NCI-H510A treated with DMSO at 0.1 percent for 48 hours (cell line): ENCODE measurements at regions not wholly inside any gene's neighbourhood (a gene's known extent, or its start where the extent isn't known, plus 50 kb on each side); places are given as distances from the start of the nearest gene placed in this dataset.

Experiments used
- DNase-seq: peaks from one replicate; lab custom pipeline; 2025; lab: John Stamatoyannopoulos, UW

DNA sequence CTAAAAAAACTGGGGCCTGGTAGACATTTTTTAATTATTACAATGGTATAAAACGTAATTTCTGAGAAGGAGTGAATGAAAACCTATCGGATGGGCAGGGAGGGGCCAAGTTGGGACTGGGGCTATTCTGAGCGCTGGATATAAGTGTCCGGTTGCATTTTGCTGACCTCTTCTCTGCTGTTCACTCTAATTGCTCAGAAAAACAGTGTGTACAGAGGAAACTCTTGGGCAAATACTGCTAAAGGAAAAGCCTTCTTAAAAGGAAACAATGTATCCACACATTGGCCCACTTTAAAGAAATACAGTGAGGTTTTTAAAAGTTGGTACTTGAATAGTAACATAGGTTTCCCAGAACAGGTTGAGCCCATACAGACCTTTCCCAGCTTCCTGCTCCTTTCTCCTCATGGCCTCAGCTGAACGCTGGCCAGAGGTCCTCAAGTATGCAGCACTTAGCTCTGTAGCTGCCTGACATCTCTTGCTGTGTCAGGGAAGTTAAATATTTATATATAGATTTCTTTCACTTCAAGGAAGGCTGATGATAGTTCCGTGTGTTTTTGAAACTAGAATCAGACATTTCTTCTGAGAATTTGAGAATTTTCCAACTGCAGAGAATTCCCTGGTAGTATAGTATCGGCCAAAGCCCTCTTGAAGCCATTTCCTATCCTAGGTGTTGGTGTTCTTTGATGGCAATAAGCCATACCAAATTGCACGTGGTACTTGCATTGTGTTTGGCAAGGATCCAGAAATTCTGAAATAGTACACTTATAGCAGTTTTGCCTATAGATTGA, 97.1 kb upstream of the SLC4A4 start:
- peak; percentile 79 for DNase-seq

DNA sequence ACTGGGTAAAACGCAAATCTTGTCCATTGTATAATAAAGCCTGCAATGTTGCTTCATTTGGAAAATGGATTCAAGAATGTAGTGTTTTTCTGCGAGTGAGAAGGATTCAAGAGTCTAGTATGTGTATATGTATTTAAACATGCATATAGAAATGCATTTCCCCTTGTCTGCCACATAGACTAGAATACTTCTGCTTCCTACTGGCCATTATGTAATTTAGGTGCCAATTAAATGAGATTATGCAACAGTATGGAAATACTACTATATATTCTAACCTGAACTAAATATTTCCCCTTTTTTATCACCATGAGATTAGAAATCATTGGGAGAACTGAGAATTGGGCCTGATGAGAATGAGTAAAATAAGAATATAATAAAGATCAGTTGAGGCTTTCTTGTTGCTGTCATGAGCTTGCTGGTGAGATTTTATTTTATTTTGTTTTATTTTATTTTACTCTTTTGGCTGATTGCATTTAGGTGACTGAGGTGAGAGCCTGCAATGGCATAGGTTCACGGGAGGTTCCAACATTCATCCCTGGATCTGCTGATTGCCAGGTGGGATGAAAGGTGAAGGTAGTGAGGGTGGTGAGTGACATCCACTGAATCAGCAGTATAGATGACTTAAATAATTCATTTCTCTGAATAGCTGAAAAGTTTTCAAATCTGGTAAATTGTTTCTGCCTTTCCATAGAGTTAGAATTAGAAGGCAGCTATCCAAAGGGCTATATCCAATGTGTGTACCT, 95.6 kb upstream of the SLC4A4 start:
- no peak for DNase-seq

DNA sequence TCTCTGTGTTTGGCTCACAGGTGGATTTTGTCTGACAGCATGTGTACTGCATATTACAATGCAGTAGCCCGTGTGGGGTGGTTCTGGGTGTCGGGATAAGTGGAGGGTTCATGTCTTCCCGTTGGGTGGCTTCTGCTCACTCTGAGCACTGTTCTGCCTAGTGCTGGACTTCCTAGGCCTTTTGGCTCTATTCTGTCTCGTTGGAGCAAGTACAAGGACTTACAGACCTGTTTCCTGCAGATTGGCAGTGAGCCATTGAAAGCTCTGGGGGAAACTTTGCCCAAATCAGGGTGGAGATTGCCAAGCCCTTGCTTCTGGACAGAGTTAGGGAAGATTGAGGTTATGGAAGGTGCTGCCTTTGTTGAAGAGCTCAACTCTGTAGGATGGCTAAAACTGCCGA, 91.1 kb upstream of the SLC4A4 start:
- no peak for DNase-seq

DNA sequence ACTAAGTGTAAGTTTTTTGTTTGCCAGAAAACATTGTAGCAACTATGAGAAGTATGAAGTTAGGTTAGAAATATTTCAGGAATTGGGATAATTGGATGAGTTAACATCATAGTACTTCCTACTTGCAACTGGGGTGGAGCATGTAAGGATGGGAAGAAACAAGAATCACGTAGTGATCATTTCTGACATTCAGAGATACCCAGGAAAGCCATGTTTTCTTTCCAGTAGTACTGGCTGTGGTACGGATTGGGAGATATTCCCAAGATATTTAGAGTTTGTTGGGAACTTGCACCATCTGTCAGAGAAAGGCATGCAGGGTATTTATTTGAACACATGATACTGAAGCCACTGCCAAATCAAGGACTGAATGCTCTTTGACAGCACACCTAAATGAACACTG, 87.6 kb upstream of the SLC4A4 start:
- DNase-seq = no peak

DNA sequence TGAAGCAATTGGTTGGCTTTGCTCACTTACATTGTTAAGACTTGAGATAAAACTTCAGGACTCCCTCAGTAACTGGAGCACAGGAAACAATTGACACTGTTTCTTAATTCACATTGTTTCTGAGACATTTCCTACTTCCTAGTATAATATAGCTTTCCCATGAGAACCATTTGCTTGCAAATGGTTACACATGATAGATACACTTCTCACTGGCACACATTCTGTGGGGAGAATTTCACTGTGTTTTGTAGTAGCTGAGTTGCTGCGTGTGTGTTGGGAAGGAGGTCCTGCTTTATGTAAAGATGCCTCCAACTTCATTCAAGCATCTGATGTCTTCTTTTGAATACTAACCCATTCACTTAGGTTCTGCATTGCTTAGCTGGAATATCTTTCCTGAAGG, 85.3 kb upstream of the SLC4A4 start:
- no peak for DNase-seq

DNA sequence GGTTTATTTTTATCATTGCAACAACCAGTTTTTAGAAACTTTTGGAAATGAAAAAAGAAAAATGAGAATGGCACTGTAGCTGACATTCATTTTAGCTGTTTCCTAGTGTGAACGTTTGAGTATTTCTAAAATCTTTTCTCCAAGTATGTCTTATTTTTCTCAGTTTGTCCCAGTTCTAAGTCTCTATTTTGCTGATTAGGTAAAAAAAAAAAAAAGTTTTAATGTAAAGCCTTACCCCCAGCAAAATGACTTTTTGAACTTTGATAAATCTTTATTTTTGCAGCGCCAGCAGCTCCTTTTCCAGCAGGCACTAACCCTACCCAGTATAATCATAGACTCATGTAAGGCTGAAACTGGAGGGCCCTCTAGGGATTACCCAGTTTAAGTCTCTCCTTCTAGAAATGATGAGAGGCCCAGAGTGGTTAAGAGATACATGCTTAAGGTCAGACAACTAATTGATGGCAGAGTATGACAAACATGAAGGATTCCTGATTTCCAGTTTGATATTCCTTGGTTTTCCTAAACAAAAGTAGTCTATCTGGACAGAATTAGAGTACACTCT, 84.3 kb upstream of the SLC4A4 start:
- DNase-seq = no peak

DNA sequence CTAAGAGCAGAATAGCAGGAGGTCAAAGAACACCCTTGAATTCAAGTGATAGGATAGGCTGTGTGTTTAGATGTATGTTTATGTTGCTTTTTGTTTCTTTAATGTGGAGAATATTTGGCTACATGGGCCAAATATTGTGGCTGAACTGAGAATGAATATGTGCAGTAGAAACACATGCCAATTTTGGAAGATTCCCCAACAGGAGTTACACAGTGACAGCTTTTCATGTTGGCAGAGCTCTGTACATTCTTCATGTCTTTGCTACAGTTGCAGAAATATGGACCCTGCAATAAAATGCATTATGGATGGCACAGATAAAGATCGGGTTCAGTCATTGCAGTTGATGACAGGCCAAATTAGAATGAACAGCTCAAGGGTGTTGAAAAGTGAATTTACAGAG, 82.8 kb upstream of the SLC4A4 start:
- DNase-seq = no peak

DNA sequence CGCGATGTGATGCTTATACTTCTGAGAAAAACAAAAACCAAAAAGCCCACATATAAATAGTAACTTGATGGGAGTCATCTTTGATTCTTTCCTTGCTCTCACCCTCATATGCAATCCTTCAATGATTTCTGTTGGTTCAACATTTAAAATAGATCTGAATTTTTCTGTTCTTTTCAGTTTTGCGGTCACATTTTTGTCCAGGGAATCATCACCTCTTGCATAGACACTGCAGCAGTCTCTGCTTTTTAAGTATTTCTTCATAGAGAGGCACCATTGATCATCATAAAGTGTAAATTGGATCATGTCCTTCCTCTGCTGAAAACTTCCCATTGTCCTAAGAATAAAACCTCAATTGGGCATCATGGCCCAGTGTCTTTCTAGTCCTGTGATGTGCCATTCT, 81.1 kb upstream of the SLC4A4 start:
- DNase-seq = no peak

DNA sequence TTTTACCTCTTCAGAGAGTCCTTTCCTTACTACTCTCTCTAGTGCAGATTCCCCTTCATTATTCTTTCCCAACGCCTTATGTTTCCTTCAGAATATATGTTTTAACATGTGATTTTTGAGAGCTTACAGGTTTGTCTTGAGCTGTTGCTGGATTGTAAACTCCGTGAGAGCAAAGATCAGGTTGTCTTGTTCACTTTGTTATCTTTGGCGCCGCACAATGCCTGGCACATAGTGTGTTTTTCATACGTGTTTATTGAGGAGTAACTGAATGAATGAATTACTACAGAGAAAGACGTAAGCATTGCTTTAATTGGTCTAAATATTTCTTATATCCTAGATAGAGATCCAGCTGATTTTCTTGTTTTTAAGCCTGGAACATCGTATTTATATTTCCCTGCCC, 80.5 kb upstream of the SLC4A4 start:
- no peak for DNase-seq

DNA sequence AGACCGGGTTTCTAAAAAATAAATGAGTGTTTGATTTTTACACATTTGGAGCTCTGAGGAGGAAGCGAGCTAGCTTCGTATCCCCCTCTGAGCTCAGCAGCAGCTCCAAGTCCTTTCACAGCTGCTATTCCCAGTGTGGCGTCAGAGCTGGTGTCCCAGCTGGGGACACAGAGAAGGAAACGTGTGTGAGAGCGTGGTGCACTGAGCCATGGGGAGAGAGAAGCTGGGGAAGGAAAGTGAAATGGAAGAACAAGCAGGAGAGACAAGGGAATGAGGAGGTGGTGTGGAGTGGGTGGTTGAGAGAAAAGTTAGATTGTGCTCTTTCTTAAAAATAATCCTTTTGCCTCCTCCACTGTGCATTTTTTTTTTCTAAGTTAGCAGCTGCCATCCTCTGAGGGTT, 79.5 kb upstream of the SLC4A4 start:
- no peak for DNase-seq

DNA sequence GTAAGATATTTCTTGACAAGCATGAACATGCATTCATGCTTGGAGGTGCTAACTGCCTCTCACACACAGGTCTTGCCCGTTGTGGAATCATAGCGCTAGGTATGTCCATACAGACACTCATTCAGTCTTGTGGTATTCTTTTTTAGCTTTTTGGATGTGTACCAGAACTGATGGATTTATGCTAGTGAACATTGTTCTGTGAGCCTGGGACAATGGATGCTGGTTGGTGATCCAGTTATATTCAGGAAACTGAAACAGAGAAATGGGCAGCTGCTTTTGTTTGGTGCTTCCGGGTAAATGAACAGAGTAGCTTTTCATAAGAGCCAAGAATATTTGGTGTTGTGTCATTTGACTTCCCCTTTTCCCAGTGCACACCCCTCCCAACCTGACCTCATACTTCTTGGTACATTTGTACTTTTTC, 78.9 kb upstream of the SLC4A4 start:
- no peak for DNase-seq

DNA sequence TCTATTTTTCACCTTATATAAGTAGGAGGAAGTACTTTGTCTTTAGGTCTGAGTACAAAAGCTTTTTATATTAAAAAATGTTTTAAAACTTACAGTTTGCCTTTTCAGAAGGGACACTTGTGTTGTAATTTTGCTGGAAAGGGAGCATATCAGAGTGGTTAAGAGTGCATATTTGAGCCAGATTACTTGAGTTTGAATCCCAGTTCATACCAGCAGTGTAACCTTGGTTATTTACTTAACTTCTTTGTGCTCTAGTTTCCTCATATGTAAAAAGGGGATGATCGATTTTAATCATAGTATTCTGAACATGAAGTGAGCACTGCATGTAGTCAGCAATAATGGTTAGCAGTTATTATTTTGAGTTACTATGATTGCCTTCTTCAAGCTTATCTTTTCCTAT, 78.3 kb upstream of the SLC4A4 start:
- DNase-seq = no peak

DNA sequence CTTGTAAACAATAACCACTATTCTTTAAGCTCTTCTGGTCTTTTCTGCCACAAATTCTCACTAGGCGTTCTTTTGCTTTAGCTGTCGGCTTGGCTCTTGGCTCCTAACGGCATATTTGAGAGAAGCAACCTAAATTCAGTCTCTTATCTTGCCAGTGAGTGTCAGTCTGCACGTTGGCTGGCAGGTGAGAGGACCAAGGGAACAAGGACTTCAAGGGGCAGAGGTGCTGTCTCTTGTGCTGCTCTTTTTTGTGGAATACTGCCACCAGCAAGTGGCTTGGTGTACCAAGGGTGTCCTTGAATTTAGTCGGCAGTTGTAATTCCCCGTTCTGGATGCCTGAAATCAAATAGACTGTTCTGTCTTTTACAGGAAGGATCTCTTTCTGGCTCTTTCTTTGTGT, 77.8 kb upstream of the SLC4A4 start:
- no peak for DNase-seq

DNA sequence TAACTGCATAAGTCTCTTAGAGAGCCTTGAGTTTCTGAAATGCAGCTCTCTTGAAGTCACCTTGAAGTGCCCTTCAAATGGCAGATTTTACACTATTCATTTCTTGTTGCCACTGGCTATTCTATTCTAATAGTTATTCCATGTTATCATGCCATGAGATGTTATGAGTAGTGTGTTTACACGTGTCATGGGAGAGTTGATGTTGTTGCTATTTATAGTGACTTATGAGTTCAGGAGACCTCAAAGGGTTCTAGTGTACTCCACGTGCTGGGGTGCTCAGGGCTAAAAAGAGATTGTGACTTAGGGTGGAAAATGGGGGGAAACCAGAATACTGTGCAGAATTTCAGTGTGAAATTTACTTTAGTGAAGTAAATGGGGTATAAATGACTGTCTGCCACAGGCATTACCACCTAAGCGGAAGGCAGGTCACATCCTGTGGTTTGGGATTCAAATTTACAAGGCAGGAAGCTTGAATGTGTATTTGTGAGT, 77.1 kb upstream of the SLC4A4 start:
- no peak for DNase-seq

DNA sequence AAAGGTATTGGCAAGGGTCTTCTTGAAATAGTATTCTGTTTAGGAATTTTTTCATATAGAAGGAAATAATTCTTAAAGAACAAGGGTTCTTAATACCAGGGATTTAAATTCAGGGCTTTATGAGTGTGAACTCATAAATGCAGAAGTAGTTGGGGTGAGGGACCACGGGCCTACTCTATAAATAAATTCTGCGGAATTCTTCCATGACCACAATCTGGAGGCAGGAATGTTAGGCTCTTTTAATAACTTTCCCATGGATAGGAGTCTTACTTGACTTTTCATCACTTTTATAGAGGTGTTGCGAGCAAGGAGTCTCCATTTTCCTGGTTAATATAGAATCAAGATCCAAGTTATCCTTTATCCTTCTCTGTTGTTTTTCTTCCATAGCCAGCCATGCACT, 76.7 kb upstream of the SLC4A4 start:
- DNase-seq = no peak

DNA sequence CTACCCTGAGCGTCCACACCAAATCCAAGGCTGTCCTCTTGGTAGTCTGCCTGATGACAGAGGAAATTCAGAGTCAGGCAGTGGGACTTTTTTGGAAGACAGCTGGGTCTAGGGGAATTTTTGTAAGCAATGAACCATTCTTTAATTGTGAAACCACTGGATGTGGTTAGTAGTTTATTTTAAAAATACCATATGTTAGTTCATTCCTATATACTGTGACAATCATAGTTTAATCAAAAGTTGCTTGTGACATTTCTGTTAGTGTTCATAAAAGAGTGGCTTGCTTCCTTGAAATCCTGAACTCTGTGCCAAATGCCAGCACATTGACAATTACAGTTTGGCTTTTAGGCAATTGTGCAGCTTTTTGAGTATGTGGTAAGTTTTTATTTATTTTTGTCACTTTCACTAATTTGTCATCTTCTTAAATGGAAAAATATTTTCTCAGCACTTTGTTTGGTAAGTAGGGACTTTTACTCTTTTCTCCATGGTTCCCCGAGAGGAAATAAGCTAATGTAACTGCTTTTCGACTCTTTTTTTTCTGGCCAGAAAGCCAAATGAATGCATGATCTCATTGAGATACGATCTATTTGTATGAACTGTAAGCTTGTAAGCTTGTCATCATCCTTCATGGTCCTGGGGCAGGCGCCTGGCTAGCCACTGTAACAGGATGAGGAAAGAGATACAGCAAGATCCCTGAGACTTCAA, 72.6 kb upstream of the SLC4A4 start:
- no peak for DNase-seq

DNA sequence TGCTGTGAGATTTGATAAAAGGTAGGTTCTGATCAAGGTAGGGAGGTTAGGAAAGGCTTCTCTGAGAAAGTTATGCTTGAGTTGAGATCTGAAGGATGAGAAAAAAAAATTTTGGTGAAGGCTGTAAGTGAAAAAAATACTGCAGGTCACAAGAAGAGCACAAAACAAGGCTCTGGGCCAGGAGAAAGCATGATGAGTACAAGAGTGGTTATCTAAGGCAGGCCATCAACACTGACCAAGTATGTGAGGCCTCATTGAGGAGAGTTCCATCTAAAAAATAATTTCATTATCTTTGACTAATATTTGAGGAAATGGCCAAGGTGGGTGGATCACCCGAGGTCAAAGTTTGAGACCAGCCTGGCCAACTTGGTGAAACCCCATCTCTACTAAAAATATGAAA, 71.6 kb upstream of the SLC4A4 start:
- no peak for DNase-seq

DNA sequence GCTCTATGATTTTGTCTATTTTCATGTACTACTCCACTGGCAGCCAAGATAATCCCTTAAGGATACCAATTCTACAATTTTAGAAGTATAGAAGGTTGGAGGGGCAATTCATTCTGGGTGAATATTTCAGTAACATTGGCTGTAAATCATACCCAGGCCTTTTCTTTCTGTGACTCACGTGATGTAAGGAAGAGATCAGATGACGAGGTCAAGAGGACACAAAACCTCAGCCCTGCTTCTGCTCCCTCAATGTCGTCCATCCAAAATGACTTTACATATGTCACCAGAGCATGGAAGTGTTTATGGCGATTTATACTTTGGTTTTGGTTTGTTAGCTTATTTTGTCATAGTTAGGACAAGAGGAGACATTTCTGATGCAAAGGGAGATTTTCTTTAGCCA, 70.7 kb upstream of the SLC4A4 start:
- DNase-seq = peak; percentile 7

DNA sequence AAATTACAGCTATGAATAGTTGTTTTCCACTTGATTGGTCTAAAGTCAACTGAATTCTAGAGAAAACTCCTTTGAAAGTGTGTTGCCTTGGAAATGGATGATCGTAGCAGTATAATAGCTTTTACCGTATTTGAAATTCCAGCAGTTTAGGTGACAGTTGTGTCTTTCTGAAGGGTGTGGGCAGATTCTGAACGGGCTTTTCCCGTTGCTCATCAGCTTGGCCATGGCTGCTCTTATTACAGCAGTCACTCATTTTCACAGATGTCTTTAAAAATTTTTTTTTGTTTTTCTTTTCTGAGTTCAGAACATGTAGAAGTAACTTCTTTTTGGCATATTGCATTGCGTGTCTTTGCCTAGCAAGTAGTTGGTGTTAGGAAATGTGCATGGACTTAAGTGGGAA, 69.6 kb upstream of the SLC4A4 start:
- no peak for DNase-seq

DNA sequence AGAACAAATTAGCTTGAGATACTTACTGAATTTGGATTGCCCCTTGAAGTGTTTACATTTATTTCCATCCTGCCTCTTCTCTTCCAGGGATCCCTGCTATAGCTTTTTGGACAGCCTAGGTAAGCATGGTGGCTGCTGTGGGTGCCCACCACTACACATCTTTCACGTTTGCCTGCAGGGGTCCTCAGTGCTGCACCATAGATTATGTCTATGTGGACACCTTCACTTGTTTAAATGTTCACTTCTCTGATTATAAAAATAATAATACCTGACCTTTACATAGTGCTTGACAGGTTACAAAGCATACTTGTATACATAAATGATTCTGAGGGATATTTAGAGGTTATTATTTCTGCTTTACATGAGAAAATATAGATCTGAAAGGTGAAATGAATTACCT, 67.9 kb upstream of the SLC4A4 start:
- DNase-seq = peak; percentile 37

DNA sequence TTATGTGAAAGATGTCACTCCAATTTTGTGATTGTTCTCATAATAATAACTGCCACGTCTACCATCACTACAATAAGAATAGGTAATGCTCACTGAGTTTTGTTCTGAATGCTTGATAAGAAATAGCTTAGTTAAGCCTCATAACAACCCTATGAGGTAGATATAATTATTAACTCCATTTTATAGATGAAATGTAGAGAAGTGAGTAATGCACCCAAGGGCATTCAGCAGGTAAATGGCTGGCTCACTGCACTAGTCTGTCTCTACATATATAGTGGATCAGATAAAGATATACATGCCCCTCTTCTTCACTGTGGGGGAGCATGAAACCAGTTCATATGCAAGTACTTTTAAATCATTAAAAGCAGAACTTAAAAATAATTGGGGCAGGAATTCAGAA, 65.8 kb upstream of the SLC4A4 start:
- no peak for DNase-seq

DNA sequence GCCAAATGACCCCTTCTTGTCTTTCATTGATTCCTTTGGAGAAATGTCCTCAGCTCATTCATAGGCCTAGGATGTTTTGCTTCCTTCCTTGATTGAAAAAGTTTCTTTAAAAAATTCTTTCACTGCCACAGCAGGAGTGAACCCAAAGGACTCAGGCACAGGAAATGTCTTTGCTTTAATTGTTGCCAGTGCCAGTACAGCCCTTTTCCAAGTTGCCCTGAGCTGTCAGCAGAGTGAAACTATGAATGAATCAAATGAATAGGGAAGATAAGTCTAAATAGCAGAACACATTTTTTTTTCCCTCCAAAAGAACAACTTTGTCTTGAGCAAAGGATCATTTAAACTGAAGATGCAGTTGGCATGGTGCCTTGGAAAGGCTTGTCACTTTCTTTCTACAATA, 63.8 kb upstream of the SLC4A4 start:
- no peak for DNase-seq

DNA sequence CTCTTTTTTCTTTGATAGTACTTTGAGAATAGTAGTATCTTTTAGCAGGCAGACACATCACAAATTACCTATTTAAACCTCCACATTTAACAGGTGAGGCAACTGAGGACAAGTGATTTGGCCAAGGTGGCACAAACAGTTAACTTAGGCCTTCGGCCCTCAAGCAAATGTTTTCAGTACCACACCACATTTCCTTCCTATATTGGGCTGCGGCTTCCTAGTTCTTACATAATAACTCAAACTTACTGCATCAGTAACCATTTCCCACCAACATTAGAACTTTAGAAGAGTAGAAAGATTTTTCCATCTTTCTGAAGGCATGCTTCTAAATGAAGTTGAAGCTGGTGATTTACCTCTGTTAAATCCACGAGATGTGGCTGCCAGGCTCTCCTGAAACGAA, 63.2 kb upstream of the SLC4A4 start:
- DNase-seq = no peak
